GM12873 (cell line): ENCODE measurements at regions not wholly inside any gene's neighbourhood (a gene's known extent, or its start where the extent isn't known, plus 50 kb on each side); places are given as distances from the start of the nearest gene placed in this dataset.

Experiments used
- CTCF ChIP-seq: IDR thresholded peaks from 2 replicates; pipeline ENCODE4 v1.5.1; 2012; ENCODE audit warnings: low read depth, mild to moderate bottlenecking, moderate library complexity, low read length, control low read depth; ENCODE audit not compliant: insufficient read depth; ENCODE audit errors: missing control alignments

- TF ChIP-seq CTCF, result no peak
These were observed 92.7 kb downstream of the FAM217A start for GRCh38 chr6:3986241-3986640.

- no peak for TF ChIP-seq CTCF
These were observed 91.9 kb downstream of the FAM217A start for GRCh38 chr6:3987053-3987452.

GRCh38 chr6:3987576-3987975 lies 91.4 kb downstream of the FAM217A start:
- no peak for TF ChIP-seq CTCF

- TF ChIP-seq CTCF, result peak; percentile 97
These were observed 88.0 kb downstream of the FAM217A start for GRCh38 chr6:3990692-3991491.

- TF ChIP-seq CTCF, result no peak
These were observed 87.0 kb downstream of the FAM217A start for GRCh38 chr6:3991941-3992340.

- no peak for TF ChIP-seq CTCF
These were observed 82.6 kb downstream of the FAM217A start for GRCh38 chr6:3996349-3996748.

GRCh38 chr6:3997177-3997770 lies 81.7 kb downstream of the FAM217A start:
- no peak for TF ChIP-seq CTCF
